GM18951 (cell line): ENCODE measurements at regions not wholly inside any gene's neighbourhood (a gene's known extent, or its start where the extent isn't known, plus 50 kb on each side); places are given as distances from the start of the nearest gene placed in this dataset.

Source experiments
- POLR2A ChIP-seq: IDR thresholded peaks from 4 replicates; pipeline ENCODE4 v1.6.1; 2011; ENCODE audit warnings: mild to moderate bottlenecking; ENCODE audit not compliant: insufficient read length, insufficient read depth; ENCODE audit errors: extremely low read depth
- in situ Hi-C: fragments of 300-500 bp; cut with MboI; formaldehyde crosslinking; loops from one replicate; pipeline ENCODE4 v1.12.0; 2022; ENCODE audit warnings: low sequenced_read_pairs, mixed read lengths, inconsistent platforms; ENCODE audit not compliant: unreplicated experiment

GRCh38 chr16:86029131-86029741 lies 130.3 kb downstream of the IRF8 start:
- in situ Hi-C loops: no loop called here
- no peak for TF ChIP-seq POLR2A

GRCh38 chr16:86030116-86030515 lies 131.2 kb downstream of the IRF8 start:
- in situ Hi-C loops: no loop called here

GRCh38 chr16:86031141-86031678 lies 132.2 kb downstream of the IRF8 start:
- TF ChIP-seq POLR2A: no peak
- in situ Hi-C loops: no loop called here

More at GRCh38 chr16:86030116-86030515, 131.2 kb downstream of the IRF8 start:
- no peak for TF ChIP-seq POLR2A

- in situ Hi-C loops: no loop called here
Observed at GRCh38 chr16:86033016-86033474, 134.1 kb downstream of the IRF8 start.

GRCh38 chr16:86033971-86034370 lies 135.0 kb downstream of the IRF8 start:
- in situ Hi-C loops: no loop called here
- TF ChIP-seq POLR2A: no peak

More at GRCh38 chr16:86033016-86033474, 134.1 kb downstream of the IRF8 start:
- no peak for TF ChIP-seq POLR2A

GRCh38 chr16:86034421-86034919 lies 135.5 kb downstream of the IRF8 start:
- no peak for TF ChIP-seq POLR2A
- in situ Hi-C loops: no loop called here

- no peak for TF ChIP-seq POLR2A
- in situ Hi-C loops: no loop called here
Observed at GRCh38 chr16:86035906-86036305, 136.9 kb downstream of the IRF8 start.

GRCh38 chr16:86037999-86038925 lies 139.3 kb downstream of the IRF8 start:
- TF ChIP-seq POLR2A: no peak
- in situ Hi-C loops: no loop called here

- in situ Hi-C loops: no loop called here
- TF ChIP-seq POLR2A: no peak
Observed at GRCh38 chr16:86038926-86039310, 140.0 kb downstream of the IRF8 start.

- in situ Hi-C loops: no loop called here
- TF ChIP-seq POLR2A: no peak
Observed at GRCh38 chr16:86039606-86040005, 140.6 kb downstream of the IRF8 start.

- TF ChIP-seq POLR2A: no peak
Observed at GRCh38 chr16:86040496-86040895, 141.5 kb downstream of the IRF8 start.

GRCh38 chr16:86041215-86041614 lies 142.3 kb downstream of the IRF8 start:
- no peak for TF ChIP-seq POLR2A
- in situ Hi-C loops: no loop called here

More at GRCh38 chr16:86040496-86040895, 141.5 kb downstream of the IRF8 start:
- in situ Hi-C loops: no loop called here

- TF ChIP-seq POLR2A: no peak
- in situ Hi-C loops: no loop called here
Observed at GRCh38 chr16:86041807-86042206, 142.8 kb downstream of the IRF8 start.

GRCh38 chr16:86042393-86042792 lies 143.4 kb downstream of the IRF8 start:
- no peak for TF ChIP-seq POLR2A
- in situ Hi-C loops: no loop called here
